Erythroblast (primary cell): ENCODE measurements at regions not wholly inside any gene's neighbourhood (a gene's known extent, or its start where the extent isn't known, plus 50 kb on each side); places are given as distances from the start of the nearest gene placed in this dataset.

Source experiments
- GATA1 ChIP-seq: IDR thresholded peaks from 2 replicates; pipeline ENCODE4 v1.6.1; 2011; ENCODE audit warnings: low read depth, mild to moderate bottlenecking, control low read depth, low read length, moderate library complexity
- POLR2A ChIP-seq: IDR thresholded peaks from 2 replicates; pipeline ENCODE4 v1.6.1; 2011; ENCODE audit warnings: mild to moderate bottlenecking, low read length

GRCh38 chr1:117694543-117694942, 88.7 kb downstream of the TENT5C start:
- TF ChIP-seq POLR2A (no peak), GATA1 (no peak)
